DND-41 (cell line): ENCODE measurements at regions not wholly inside any gene's neighbourhood (a gene's known extent, or its start where the extent isn't known, plus 50 kb on each side); places are given as distances from the start of the nearest gene placed in this dataset.

Experiments
- EZH2 ChIP-seq: IDR thresholded peaks from 3 replicates; pipeline ENCODE4 v1.6.1; 2012; ENCODE audit warnings: borderline replicate concordance, low read depth, mild to moderate bottlenecking, moderate library complexity, low read length, inconsistent platforms; ENCODE audit not compliant: severe bottlenecking
- TF ChIP-seq, protein P1 (sequence below): IDR thresholded peaks from 2 replicates; pipeline ENCODE4 v1.5.1; 2012; ENCODE audit warnings: borderline replicate concordance, low read length, moderate library complexity, mild to moderate bottlenecking; ENCODE audit not compliant: poor library complexity, severe bottlenecking; ENCODE audit errors: extremely low read depth

DNA sequence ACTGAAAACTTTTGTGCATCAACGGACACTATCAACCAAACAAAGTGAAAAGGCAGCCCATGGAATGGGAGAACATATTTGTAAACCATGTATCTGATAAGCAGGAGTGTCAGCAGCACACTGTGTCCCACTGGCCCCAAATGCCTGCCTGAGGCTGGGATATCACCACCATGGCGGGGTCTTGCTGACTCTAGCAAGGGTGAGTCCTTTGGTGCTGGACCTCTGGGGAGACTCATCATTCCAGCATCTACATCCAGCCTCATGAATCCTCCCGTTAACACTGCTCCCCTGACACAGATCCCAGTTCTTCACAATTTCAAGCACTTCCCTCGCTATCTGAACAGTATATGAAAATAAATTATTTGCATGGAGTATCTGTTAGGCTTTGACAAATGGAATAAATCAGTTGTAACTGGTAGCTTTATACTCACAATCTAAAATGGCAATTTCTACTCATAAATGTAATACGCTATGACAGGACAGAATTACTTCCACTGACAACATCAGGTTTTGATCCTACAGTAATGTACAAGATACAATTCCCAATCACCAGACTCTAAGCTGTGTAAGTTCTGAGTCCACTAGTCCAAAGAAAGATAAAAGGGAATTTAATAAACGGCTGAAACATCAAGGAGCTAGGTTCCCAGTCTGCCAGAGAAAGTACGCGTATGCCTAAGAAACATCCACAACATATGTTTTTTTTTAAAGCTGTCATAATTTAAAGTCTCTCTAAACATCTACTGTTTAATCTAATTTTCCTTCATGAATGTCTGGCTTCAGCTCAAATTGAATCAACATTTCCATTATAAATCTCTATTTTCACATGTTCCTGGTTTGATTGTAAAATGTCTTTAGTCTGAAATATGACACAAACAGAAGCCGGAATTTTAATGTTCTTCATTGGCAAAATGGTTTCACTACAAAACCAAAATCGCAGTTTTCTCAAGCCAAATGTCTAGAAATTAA, 95.1 kb downstream of the SIPA1L2 start:
- TF ChIP-seq, protein P1, sequence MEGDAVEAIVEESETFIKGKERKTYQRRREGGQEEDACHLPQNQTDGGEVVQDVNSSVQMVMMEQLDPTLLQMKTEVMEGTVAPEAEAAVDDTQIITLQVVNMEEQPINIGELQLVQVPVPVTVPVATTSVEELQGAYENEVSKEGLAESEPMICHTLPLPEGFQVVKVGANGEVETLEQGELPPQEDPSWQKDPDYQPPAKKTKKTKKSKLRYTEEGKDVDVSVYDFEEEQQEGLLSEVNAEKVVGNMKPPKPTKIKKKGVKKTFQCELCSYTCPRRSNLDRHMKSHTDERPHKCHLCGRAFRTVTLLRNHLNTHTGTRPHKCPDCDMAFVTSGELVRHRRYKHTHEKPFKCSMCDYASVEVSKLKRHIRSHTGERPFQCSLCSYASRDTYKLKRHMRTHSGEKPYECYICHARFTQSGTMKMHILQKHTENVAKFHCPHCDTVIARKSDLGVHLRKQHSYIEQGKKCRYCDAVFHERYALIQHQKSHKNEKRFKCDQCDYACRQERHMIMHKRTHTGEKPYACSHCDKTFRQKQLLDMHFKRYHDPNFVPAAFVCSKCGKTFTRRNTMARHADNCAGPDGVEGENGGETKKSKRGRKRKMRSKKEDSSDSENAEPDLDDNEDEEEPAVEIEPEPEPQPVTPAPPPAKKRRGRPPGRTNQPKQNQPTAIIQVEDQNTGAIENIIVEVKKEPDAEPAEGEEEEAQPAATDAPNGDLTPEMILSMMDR = no peak
- no peak for TF ChIP-seq EZH2
